22Rv1 (cell line): ENCODE measurements at regions not wholly inside any gene's neighbourhood (a gene's known extent, or its start where the extent isn't known, plus 50 kb on each side); places are given as distances from the start of the nearest gene placed in this dataset.

ENCODE experiments used
- H3K27ac ChIP-seq: fragments of 450-650 bp; 2 replicates; pipeline ENCODE4 v1.5.1; 2017
- CTCF ChIP-seq: fragments of 450-650 bp; IDR thresholded peaks from 2 replicates; pipeline ENCODE4 v1.5.1; 2017; ENCODE audit warnings: mild to moderate bottlenecking
- ZFX ChIP-seq: fragments of 450-650 bp; IDR thresholded peaks from 2 replicates; pipeline ENCODE4 v1.6.1; 2017; ENCODE audit warnings: antibody characterized with exemption, borderline replicate concordance

GRCh38 chr2:175536059-175536458 is 354.5 kb upstream of the ATP5MC3 start:
- TF ChIP-seq CTCF = no peak
- TF ChIP-seq ZFX = no peak
- no peak overlapping the region for H3K27ac ChIP-seq

GRCh38 chr2:175535631-175536030 is 354.1 kb upstream of the ATP5MC3 start:
- no peak for TF ChIP-seq CTCF
- TF ChIP-seq ZFX = no peak
- H3K27ac ChIP-seq = no peak overlapping the region

- TF ChIP-seq CTCF (no peak), ZFX (no peak)
- no peak overlapping the region for H3K27ac ChIP-seq
Measured at GRCh38 chr2:175525975-175526374, 344.5 kb upstream of the ATP5MC3 start.

GRCh38 chr2:175523001-175523400 is 341.5 kb upstream of the ATP5MC3 start:
- TF ChIP-seq CTCF = no peak
- no peak for TF ChIP-seq ZFX

GRCh38 chr2:175518206-175518605 is 336.7 kb upstream of the ATP5MC3 start:
- no peak overlapping the region for H3K27ac ChIP-seq
- TF ChIP-seq CTCF (no peak), ZFX (no peak)

More at GRCh38 chr2:175523001-175523400, 341.5 kb upstream of the ATP5MC3 start:
- no peak overlapping the region for H3K27ac ChIP-seq

- TF ChIP-seq ZFX (no peak), CTCF (no peak)
- no peak overlapping the region for H3K27ac ChIP-seq
Measured at GRCh38 chr2:175516555-175516954, 335.0 kb upstream of the ATP5MC3 start.

- TF ChIP-seq CTCF = no peak
- no peak for TF ChIP-seq ZFX
- no peak overlapping the region for H3K27ac ChIP-seq
Measured at GRCh38 chr2:175500255-175500654, 318.7 kb upstream of the ATP5MC3 start.
